ENCODE measurements at regions not wholly inside any gene's neighbourhood (a gene's known extent, or its start where the extent isn't known, plus 50 kb on each side); places are given as distances from the start of the nearest gene placed in this dataset.

DNA sequence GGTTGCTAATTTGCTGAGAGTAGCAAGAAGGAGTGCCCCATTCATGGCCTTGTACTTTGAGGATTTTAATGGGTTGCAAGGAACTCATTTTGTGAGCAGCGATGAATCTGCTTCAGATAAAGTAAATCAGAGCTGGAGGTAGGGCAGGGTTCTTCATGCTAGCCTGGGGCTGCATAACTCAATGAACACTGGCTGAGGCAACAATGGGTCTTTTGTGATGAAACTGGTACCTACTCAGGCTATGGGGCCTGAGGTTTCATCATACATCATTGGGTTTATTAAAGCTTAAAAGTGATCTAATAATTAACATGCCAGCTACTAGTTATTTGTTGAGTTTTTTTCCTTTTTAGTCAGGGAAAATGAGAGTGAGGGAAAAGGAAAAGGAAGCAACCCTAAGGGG is 106.9 kb downstream of the FAM50B start:
- H3K4me1 ChIP-seq = no peaks in the 10 kb centered on the region
- TF ChIP-seq, protein P1, sequence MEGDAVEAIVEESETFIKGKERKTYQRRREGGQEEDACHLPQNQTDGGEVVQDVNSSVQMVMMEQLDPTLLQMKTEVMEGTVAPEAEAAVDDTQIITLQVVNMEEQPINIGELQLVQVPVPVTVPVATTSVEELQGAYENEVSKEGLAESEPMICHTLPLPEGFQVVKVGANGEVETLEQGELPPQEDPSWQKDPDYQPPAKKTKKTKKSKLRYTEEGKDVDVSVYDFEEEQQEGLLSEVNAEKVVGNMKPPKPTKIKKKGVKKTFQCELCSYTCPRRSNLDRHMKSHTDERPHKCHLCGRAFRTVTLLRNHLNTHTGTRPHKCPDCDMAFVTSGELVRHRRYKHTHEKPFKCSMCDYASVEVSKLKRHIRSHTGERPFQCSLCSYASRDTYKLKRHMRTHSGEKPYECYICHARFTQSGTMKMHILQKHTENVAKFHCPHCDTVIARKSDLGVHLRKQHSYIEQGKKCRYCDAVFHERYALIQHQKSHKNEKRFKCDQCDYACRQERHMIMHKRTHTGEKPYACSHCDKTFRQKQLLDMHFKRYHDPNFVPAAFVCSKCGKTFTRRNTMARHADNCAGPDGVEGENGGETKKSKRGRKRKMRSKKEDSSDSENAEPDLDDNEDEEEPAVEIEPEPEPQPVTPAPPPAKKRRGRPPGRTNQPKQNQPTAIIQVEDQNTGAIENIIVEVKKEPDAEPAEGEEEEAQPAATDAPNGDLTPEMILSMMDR (IDR thresholded peaks at IDR 0.05) = no peak
- TF ChIP-seq POLR2AphosphoS5 (IDR thresholded peaks at IDR 0.05; ENCODE audit: insufficient read depth in 1 of 2, low read depth in 1 of 2) (no peak), POLR2A (IDR thresholded peaks at IDR 0.05) (no peak)
- DNase-seq (ENCODE audit: extremely low spot score in 2 of 2) = no peak
- H3K27ac ChIP-seq = no peak overlapping the region
- no peak overlapping the region for H3K4me3 ChIP-seq
- no peaks in the 10 kb centered on the region for H3K9me3 ChIP-seq
- intact Hi-C loops (cut with DNase I) = no loop called here
- H3K27me3 ChIP-seq = no peaks in the 10 kb centered on the region
- H3K36me3 ChIP-seq = no peaks in the 10 kb centered on the region

DNA sequence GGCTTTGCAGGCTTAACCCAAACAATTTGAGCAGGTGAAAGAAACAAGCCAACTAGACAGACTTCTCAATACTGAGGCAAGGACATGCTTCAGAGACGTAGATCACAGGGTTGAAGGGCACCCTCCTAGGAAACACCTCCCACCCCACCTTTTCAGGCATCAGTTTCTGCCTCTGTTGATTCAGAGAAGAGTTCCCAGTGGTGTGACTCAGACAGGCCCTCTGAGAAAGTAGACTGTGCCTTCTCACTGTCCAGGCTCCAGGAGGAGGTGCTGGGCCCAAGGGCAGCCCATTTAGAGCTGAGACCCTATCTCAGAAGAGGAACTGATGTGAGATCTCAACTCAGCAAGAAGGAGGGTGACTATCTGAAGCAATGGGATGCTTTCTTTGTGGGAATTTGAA is 108.1 kb downstream of the FAM50B start:
- Histone ChIP-seq H3K4me3 (no peak overlapping the region), H3K27ac (no peak overlapping the region), H3K36me3 (no peaks in the 10 kb centered on the region), H3K4me1 (no peaks in the 10 kb centered on the region), H3K9me3 (no peaks in the 10 kb centered on the region), H3K27me3 (no peaks in the 10 kb centered on the region)
- TF ChIP-seq, protein P1 (IDR thresholded peaks at IDR 0.05) = no peak
- DNase-seq (ENCODE audit: extremely low spot score in 2 of 2) = no peak
- intact Hi-C loops (cut with DNase I) = no loop called here

DNA sequence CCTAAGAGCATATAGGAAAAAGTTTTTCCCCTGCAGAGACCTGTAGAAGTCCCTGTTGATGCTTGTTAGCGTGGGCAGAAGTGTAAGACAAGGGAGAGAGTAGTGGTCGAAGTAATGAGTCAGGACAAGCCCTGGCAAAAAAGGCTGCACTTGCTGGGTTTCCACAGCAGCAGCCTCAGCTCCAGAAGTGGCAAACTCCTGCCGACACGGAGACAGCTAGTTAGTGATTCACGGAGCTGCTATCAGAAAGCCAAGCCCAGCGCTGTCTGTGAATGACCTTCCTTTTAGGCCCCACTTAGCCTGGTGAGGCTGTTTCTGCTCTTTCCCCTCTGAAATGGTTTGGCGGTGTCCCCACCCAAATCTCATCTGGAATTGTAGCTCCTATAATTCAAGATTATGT is 109.1 kb downstream of the FAM50B start:
- DNase-seq (ENCODE audit: extremely low spot score in 2 of 2) = no peak

DNA sequence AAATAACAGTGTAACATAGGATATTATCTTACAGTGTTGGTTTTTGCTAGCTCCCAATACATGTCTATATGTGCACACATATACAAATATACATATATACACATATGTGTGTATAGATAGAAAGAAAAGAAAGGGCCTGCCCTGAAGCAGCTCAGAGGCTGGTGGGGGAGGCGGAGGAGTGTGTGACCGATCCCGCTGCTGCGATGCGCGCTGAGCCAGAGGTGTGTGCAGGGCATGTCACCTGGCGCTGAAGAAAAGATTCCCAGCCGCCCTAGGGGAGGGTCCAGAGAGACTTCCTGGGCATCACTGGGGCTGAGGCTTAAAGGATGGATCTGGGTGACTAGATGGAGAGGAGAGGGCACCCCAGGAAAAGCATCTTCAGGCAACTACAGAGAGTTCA is 110.2 kb downstream of the FAM50B start:
- Histone ChIP-seq H3K27me3 (no peaks in the 10 kb centered on the region), H3K27ac (no peak overlapping the region), H3K9me3 (no peaks in the 10 kb centered on the region), H3K36me3 (no peaks in the 10 kb centered on the region), H3K4me1 (no peaks in the 10 kb centered on the region), H3K4me3 (no peak overlapping the region)
- intact Hi-C loops (cut with DNase I) = no loop called here
- TF ChIP-seq, protein P1 (IDR thresholded peaks at IDR 0.05) = no peak
- TF ChIP-seq POLR2AphosphoS5 (IDR thresholded peaks at IDR 0.05; ENCODE audit: insufficient read depth in 1 of 2, low read depth in 1 of 2) = no peak
- no peak for TF ChIP-seq POLR2A (IDR thresholded peaks at IDR 0.05)
- DNase-seq (ENCODE audit: extremely low spot score in 2 of 2) = no peak

More for the DNA sequence above, 109.1 kb downstream of the FAM50B start:
- no peak overlapping the region for H3K27ac ChIP-seq
- H3K27me3 ChIP-seq = no peaks in the 10 kb centered on the region
- H3K9me3 ChIP-seq = no peaks in the 10 kb centered on the region
- intact Hi-C loops (cut with DNase I) = no loop called here
- H3K36me3 ChIP-seq = no peaks in the 10 kb centered on the region
- no peaks in the 10 kb centered on the region for H3K4me1 ChIP-seq
- no peak overlapping the region for H3K4me3 ChIP-seq
- TF ChIP-seq POLR2AphosphoS5 (IDR thresholded peaks at IDR 0.05; ENCODE audit: insufficient read depth in 1 of 2, low read depth in 1 of 2) (no peak), POLR2A (IDR thresholded peaks at IDR 0.05) (no peak)
- TF ChIP-seq, protein P1 (IDR thresholded peaks at IDR 0.05) = no peak

DNA sequence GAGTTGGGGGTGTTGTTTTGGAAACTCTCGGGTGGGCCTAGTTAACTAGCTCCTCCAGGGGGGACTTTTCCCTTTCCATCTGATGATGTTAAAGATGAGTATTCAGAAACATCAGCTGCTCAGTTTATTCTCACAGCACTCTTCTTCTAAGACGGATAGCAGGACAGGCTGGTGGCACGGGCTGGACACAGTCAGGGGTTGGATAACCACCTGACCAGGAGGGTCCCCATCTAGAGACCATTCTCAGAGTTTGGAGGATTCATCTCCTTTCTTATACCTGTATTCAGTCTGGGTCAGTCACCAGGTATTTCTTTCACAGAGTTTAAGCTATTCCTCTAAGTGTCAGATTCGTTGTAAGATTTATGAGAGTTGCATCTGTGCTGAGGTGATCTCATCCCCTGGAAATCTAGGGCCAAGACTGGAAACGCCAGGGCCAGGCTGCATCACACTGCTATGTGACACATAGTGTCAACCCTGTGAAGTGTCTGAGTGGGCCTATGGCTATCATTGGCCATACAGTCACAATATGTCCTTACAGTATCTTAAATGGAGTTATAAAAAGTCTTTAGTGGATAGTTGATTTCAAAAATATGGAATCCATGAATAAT is 111.7 kb downstream of the FAM50B start:
- Histone ChIP-seq H3K36me3 (no peaks in the 10 kb centered on the region), H3K9me3 (no peaks in the 10 kb centered on the region), H3K4me1 (no peaks in the 10 kb centered on the region), H3K4me3 (no peak overlapping the region), H3K27me3 (no peaks in the 10 kb centered on the region), H3K27ac (no peak overlapping the region)
- intact Hi-C loops (cut with DNase I) = no loop called here
- no peak for DNase-seq (ENCODE audit: extremely low spot score in 2 of 2)
- no peak for TF ChIP-seq POLR2AphosphoS5 (IDR thresholded peaks at IDR 0.05; ENCODE audit: insufficient read depth in 1 of 2, low read depth in 1 of 2)
- no peak for TF ChIP-seq POLR2A (IDR thresholded peaks at IDR 0.05)

Data from vagina (tissue), 2 donors.